ENCODE measurements at regions not wholly inside any gene's neighbourhood (a gene's known extent, or its start where the extent isn't known, plus 50 kb on each side); places are given as distances from the start of the nearest gene placed in this dataset.
"Not testable (repeated sequence)": the region's sequence is repeated elsewhere in the genome, so short reads cannot be mapped to it uniquely, and the experiment has no call there.

DNA sequence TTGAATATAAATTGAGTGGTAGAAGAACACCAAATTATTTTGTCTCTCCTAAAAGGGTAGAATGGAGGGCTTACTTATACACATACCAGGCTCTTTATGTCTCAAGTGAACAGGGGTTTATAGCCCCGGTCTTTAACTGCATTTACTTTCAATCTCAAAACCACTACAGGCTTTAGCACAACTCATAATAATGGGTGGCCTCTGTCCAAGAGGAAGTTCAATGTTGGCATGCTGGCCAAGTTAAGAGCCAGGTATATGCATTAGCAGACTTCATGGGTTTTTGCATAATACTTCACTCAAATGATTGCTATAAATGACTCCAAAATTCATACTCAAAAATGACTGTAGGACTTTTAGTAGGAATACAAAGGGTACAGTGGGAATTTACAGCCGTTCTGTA lies 118.5 kb upstream of the OTUD4 start:
- no peak for DNase-seq (ENCODE audit: low read depth)

DNA sequence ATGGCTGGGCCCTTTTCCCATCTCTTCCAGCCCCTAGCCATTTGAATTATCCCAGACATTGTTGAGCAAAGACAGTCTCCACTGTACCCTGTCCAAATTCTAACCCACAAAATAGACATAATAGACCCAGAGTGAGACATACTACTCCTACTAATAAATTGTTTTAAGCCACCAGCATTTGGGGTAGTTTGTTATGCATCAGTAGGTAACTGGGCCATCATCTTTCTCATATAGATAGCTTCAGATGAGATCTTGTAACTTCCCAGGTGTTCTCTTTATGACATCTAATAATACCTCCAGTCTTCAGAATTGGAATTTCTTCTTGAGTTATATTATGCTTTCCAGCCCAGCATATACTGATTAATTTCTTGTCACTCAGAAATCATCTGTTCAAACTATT lies 117.2 kb upstream of the OTUD4 start:
- no peak for DNase-seq (ENCODE audit: low read depth)

DNA sequence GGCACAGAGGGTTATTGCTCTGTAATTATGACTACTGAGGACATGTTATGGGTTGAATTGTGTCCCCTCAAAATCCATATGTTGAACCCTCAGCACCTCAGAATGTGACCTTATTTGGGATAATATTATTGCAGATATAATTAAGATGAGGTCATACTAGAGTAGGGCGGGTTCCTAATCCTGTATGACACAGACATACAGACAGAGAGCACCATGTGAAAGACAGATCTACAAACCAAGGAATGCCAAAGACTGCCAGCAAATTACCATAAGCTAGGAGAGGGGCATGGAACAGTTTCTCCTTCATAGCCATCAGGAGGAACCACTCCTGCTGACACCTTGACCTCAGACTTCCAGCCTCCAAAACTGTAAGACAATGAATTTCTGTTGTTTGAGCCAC lies 115.2 kb upstream of the OTUD4 start:
- DNase-seq (ENCODE audit: low read depth), result no peak

DNA sequence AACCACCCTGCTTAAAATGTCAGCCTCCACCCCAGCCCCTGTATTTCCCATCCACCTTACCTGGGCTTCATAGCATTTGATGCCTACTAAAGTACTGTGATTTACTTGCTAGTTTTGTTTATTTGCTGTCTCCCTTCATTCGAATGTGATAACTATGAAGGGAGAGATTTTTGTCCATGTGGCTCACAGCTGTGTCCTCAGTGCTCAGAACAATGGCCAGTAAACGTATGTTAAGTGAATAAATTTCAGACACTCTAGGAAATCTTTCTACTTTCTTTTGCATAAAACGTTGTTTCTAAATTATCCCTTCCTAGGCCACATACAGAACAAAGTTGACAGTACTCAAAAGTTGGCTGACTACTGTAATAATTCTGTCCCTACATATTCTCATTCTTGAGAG lies 114.7 kb upstream of the OTUD4 start:
- DNase-seq (ENCODE audit: low read depth), result no peak

DNA sequence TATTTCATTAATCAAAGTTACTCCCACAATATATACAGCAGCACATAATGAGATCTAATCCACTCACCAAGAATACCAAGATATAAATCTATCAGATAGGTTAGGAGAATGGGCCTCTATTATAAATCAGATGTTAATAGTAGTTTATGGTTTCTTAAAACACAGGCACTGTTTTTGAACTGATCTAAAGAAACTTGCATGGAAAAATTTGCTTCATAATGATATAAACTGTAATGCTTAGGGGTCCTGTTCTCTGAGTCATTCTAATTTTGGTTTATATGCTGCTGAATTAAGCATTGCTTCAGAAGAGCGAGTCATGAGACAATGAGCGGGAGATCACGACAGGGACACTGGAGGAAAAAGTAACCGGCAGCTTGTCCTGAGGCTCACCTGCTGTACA lies 113.3 kb upstream of the OTUD4 start:
- no peak for DNase-seq (ENCODE audit: low read depth)

DNA sequence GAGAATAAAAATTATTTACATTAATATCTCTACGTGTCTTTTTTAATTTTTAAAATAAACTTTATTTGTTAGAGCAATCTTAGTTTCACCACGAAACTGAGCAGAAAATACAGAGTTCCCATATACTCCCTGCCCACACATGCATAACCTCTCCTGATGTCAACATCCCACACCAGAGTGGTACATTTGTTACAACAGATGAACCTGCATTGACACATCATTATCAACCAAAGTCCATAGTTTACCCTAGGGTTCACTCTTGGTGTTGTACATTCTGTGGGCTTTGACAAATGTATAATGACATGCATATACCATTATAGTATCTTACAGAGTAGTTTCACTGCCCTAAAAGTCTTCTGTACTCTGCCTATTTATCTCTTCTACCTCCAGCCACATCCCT lies 110.6 kb upstream of the OTUD4 start:
- DNase-seq (ENCODE audit: low read depth), result no peak

DNA sequence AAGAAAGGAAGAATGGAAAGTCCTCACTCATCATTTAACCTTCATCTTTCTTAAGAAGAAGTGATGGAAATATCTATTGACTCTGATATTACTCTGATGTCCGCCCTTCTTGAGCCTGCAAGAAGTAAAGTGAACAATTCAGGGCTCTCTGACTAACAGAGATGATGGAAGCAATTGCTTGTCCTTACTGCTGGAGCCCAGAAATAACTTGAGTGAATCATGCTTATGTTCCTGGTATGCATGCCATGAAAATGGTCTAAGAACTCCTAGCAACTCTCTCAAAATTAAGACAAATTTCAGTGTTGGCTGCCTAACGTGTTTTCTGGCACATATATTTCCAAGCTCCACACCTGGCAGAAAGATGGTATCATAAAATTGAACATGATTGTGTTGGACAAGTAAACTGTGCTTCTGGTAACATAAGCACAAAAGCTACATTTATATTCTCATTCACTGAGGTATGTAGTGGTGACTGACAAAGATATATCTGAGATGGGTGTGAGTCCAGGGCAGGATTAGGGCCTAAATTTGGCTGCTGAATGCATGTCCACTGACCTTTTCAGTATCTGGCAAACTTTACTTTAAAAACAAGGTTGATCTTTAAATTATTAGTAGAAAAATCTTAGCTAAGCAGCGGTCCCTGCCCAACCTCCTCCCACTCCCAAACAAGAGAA lies 109.2 kb upstream of the OTUD4 start:
- DNase-seq (ENCODE audit: low read depth), result no peak

DNA sequence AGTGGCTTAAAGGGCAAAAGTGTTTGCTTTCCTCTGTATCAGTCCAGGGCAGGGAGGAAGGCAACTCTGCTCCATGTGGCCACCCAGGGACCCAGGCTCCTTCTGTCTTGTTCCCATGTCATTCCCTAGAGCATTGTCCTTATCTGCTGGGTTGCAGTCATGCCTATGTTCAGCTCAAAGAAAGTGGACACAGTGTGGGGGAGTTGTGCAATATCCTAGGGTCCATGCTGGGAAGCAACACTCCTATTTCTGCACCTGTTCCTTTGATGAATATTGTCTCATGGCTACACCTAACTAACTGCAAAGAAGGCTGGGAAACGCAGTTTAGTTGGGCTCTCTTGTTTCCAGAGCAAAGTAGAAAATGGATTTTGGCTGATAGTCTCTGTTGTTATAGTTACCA lies 107.0 kb upstream of the OTUD4 start:
- DNase-seq (ENCODE audit: low read depth), result no peak

DNA sequence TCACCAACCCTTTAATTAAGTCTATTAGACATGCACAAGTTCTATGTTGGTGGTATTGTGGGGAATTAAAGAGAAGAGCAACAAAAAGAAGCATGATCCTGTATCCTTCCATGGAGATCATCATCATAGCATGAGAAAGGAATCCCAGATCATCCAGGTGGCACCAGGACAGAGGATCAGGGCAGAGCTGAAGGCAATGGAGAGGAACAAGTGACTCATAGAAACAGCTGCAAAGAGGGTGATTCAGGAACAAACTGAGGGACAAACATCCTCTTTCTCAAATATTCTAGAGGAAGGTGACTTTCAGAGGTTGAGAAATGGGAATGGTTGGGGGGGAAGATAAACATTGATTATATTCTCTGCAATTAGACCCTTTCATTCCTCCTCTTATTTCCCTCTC lies 105.5 kb upstream of the OTUD4 start:
- peak; percentile 74 for DNase-seq (ENCODE audit: low read depth)

DNA sequence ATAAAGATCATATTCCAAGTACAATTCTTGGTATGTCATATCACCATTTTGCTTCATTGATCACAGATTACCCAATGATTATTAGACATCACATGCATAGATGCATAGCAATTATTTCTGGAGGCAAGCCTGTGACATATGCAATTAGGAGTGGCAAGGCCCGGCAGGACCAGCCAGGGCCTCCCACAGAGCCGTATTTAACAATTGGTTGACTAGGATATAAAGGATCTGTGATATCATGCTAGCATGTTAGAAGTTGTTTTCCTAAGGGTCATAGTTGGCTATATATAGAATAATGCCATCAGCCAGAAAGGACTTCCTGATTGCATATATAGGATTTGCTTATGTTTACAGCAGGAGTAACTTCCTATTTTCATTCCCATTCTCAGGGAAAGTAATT lies 103.5 kb upstream of the OTUD4 start:
- DNase-seq (ENCODE audit: low read depth), result no peak

DNA sequence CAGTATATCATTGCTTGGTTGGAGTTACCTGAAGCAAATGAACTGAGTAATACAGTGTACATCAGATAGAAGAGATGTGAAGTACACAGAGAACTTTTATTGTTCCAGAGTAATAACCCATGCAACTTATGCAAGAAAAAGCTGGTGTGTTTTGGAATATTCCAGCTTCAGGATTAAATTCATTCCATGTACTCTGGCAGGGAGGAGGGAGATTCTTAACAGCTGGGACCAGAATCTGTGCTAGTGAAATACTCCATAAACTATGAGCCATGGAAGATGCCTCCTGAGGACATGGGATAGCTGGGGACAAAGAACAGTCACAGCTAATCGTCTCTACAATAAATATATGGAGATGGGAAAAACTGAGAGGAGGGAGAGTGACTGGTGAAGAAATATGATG lies 101.6 kb upstream of the OTUD4 start:
- no peak for DNase-seq (ENCODE audit: low read depth)

DNA sequence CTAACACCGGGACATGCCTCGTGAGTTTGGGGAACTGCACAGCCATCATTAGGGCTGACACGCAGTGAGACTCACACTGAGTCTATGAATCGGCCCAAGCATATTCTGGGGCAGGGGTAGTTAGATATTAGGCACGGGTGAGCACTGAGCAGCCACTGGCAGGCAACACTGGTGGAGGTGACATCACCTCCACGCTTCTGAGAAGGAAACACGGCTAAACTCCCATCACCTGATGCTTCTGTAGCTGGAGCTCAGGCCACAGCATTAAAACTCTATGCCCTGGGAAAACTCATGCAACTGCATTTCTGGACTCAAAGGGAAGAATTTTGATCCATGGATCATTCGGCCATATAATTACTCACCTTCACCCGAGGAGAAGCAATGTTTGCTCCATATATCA lies 100.8 kb upstream of the OTUD4 start:
- DNase-seq (ENCODE audit: low read depth), result no peak

DNA sequence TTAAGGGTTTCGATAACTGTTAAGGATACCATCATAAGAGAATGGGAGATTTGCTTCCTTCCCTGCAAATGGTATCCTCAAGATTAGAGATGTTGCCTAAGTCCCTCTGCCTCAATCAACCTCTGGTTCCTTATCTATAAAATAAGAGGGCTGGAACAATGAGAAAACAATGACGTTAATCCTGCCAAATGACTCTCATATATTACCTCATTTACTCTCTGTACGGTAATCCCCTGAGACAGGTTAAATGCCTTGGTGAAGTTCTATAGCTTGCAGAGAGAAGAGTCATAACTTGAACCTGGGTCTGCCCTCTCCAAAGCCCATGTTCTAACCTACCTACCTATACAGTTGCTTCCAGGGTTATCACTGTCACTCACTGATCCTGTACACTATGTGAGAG lies 100.2 kb upstream of the OTUD4 start:
- no peak for DNase-seq (ENCODE audit: low read depth)

DNA sequence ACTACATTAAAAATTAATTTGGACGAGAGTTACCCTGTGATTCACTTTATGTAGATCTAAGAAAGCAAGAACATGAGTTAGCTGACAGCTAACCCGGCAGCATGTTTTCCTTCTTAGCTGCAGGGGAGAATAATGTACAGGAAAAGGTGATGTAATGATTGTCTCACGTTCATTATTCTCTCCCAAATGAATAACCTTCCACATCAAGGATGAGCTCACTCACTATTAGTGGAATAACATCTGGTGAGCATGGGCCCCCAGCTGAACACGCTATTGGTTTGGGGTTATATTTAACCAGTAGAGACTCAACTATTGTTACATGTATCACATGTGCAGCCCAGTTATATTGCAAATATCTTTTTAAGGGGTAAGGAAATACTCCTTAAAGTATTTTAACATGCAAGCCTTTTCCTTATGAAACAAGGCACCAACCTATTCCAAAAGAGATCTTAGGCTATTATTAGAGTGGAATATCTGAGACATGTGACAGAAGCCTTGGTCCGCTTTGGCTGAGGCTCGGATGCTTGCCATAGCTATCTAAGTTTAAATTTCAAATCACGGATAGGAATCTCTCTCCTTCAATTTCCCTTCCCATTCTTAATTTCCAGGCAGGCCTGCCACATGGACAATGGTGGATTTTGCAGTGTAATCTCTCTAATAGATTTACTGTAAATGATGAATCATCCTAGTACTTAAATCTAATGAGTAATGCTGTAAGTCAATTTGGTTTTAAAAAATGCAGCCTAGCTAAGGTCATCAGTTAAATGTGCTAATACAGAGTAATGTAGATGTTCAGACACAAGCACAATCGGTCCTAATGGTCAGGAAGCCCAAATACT lies 99.0 kb upstream of the OTUD4 start:
- peak; percentile 65 for DNase-seq (ENCODE audit: low read depth)

DNA sequence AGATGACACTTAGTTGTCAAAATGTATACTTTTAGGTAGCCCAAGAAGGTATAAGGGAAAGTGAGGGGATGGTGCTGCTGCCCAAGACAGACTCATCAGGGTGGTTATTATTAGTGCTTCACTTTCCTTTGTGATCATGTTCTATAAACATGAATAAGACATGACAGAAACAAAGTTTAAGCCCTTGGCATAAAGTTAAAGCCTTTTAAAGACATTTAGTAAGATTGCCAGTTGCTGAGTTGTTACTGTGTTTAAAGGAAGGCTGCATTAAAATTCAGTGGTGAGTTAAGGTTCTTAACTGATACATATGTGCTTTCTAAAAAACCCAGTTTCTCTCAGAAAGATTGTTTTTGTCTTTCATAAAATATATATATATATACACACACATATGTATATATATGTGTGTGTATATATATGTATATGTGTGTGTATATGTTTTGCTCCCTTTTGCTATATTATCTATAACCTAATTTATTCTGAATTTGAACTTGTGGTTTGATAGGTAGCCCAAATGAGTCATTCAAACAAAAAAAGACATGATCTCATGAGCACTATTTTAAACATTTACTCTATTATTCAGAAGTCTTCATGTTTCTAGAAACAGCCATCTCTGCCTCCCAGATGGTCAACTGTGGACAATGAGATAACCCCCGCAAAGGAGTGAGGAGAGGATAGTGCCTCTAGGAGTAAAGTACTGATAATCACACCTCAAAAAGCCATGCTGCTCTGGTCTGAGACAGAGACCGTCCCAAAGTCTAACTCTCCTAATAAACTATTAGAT lies 98.1 kb upstream of the OTUD4 start:
- peak; percentile 41 for DNase-seq (ENCODE audit: low read depth)

DNA sequence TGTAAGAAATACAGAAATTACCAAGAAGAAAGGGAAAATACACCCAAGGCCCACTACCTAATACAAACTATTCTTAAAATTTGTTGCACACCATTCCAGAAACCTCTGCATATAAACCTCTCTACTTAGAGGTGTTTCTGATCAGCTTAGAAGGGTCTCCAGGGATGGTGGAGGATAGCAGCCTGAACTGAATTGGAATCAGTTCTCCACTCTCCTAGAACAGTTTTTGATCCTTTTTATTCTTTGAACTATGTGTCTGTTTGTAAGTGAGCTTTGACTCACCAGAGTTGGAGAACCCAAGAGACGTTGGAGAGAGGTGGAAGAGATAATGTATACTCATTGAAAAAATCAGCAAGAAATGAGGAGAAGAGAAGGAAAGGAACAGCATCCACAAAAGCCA lies 96.6 kb upstream of the OTUD4 start:
- no peak for DNase-seq (ENCODE audit: low read depth)

DNA sequence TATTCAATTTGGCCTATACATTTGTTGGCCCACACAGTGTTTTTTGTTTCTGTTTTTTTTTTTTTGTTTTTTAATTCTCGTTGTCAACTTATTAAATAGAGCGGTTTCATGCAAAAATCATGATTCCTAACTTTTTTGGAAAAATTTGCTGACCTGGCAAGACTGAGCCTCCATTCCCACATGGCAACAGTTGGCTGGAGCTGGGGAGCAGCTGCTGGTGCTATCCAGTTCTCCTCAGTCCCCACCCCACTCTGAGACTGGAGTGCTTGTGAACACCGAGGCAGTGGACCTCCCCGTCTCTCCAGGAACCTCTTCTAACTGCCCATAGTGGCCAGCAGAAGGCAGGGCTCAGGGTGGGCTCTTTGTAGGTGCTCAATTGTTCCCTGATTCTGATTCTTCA lies 95.7 kb upstream of the OTUD4 start:
- DNase-seq (ENCODE audit: low read depth), result no peak

DNA sequence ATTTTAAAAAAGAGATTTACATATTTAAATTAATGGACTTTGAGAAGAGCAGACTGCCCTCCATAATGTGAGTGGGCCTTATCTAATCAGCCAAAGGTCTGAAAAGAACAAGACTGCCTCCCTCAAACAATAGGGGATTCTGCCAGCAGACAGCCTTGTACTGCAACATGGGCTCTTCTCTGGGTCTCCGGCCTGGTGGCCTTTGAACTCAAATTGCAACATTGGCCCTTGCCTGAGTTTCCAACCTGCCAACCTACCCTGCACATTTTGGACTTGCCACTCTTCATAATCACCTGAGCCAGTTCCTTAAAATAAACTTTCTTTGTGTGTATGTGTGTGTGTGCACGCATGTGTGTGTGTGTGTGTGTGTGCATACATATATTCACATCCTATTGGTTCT lies 90.8 kb upstream of the OTUD4 start:
- no peak for DNase-seq (ENCODE audit: low read depth)

DNA sequence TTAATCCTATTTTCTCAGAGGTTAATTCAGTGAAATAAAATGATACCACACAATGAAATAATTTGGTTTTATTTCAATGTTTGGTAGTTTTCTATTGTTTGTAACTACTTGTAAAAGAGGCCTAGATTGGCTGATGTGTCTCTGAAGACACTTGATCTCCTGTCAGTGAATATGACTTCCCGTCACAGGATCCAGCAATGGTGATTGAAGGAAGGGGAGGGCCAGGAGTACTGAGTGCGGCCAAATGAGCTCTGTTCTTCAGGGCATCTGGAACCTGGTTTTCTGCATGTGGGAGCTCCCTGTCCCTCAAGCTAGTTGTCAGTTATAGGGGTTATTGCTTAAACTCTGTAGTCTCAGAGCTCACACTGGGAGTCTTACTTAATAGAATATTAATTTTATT lies 86.5 kb upstream of the OTUD4 start:
- no peak for DNase-seq (ENCODE audit: low read depth)

DNA sequence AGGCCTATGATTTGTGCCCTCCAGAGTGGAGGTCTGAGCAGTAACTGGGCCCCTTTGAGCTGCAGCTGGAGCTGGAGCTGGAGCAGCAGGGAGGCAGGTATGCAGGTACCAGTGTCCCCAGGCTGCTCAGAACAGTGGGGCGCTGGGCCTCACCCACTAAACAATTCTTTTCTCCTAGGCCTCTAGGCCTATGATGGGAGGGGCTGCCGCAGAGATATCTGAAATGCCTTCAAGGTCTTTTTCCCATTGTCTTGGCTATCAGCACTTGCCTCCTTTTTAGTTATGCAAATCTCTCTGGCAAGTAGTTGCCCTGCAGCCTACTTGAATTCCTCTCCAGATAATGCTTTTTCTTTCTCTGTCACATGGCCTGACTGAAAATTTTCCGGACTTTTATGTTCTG lies 79.7 kb upstream of the OTUD4 start:
- no peak for DNase-seq (ENCODE audit: low read depth)

DNA sequence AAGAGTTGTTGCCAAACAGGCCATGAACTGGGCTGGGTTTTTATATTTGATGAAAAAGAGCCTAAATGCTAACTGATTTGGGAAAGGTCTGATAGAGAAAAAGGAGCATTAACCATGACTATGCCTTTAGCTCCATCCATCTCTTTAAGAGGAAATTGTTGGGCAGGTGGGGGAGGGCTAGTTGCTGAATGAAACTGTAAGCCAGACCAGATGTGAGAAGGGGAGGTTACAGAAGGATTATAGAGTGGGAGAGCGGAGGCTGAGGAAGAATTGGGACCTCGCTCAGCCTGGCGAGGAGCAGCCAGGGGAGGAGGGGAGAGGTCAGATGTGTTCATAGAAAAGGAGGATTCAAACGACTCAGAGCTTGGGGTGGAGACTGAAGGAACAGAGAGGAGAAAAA lies 74.9 kb upstream of the OTUD4 start:
- DNase-seq (ENCODE audit: low read depth), result not testable (repeated sequence)

DNA sequence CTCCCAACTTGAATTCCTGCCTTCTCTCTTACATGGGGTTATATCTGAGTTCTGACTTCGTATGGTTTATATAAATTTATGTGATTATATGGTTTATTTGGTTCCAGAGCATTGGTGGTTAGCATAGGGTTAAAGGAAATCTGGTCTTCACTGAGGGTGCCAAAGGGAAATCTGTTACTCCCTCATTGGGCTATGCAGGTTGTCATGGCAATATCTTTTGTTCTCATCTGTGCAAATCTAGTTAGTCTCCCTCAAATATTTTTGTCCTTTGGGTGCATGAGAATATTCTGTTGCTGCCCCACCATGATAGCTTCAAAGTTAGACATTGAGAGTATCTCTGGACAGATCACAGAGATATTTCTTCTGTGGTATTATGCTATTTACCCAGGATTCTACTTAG lies 71.8 kb upstream of the OTUD4 start:
- DNase-seq (ENCODE audit: low read depth), result no peak

DNA sequence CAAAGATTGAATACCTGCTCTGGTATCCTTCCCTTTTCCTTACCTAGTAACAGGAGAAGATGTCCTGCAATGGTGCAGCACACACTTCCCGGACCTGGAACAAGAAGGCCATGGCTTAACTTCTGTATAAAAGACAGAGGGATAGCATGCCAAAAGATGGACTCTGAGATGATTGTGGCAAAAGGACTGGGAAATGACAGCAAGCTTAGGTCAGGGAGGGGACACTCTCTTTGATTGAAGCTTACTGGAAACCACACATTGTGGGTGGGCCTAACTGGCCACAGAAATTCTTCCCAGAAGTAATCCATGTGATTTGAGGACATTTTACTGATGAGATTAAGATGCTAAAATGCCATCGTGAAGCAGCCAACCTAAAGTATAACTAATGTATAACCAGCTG lies 71.0 kb upstream of the OTUD4 start:
- DNase-seq (ENCODE audit: low read depth), result no peak

Measured in RPMI7951 (cell line).